OCI-LY1 (cell line): ENCODE measurements at regions not wholly inside any gene's neighbourhood (a gene's known extent, or its start where the extent isn't known, plus 50 kb on each side); places are given as distances from the start of the nearest gene placed in this dataset.

Experiments used
- CTCF ChIP-seq: fragments of 200-600 bp; sonication (generic), shearing (Covaris generic); IDR thresholded peaks from 2 replicates; pipeline ENCODE4 v1.5.1; 2017; ENCODE audit warnings: mild to moderate bottlenecking, antibody characterized with exemption, low read length, moderate library complexity, mixed read lengths
- EZH2 ChIP-seq: fragments of 200-600 bp; sonication (generic), shearing (Covaris generic); IDR thresholded peaks from 2 replicates; pipeline ENCODE4 v1.8.0; 2017; ENCODE audit warnings: borderline replicate concordance, mixed run types, mild to moderate bottlenecking, antibody characterized with exemption, low read length, moderate library complexity, mixed read lengths

DNA sequence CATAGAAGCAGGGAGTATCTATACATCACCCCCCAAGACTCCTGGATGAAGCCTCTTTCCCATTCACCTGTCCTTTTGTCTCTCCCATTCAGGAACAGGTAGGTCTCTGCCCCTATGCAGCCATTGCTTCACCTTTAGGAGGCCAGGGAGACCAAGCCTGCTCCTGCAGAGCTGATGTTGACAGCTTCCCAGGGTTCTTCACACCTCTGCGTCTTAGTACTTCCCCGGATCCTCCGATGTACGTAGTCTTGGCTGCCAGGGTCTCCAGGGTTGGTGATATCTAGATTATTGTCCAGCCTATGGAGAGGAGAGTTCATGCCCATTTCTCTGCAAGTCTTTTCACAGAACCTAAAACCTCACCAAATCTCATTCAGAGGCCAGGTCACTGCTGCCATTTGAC lies 365.7 kb upstream of the KLF6 start:
- no peak for TF ChIP-seq EZH2
- no peak for TF ChIP-seq CTCF
